ENCODE measurements at regions not wholly inside any gene's neighbourhood (a gene's known extent, or its start where the extent isn't known, plus 50 kb on each side); places are given as distances from the start of the nearest gene placed in this dataset.

GRCh38 chr3:83683937-83684598, 1274.7 kb upstream of the CADM2 start:
- H4K20me1 ChIP-seq (ENCODE audit: insufficient read depth), result no peaks in the 10 kb centered on the region
- ChIA-PET RAD21 (ENCODE audit: low non-redundant PET in 1 of 2, low total read pairs in 2 of 2, uncharacterized antibody in 2 of 2, unreplicated experiment in 2 of 2) (no interaction called here), POLR2A (no interaction called here), CTCF (no interaction called here)
- no peak overlapping the region for H3K4me3 ChIP-seq (replicated peaks in 1 of 2; ENCODE audit: low read depth in 1 of 2, low read length in 2 of 2)
- ATAC-seq (no peak), DNase-seq (ENCODE audit: low read depth, low spot score) (no peak)
- peaks cover 7 to 23% of the 10 kb centered on the region in 2 experiments; a peak in 2 of 4 replicates for H3K9me3 ChIP-seq (ENCODE audit: control insufficient read depth in 1 of 2, insufficient read depth in 1 of 2, low read depth in 1 of 2, low read length in 2 of 2)
- intact Hi-C loops (cut with micrococcal nuclease), result no loop called here
- no peaks in the 10 kb centered on the region for H3K36me3 ChIP-seq (ENCODE audit: control insufficient read depth in 1 of 2, insufficient read depth in 2 of 2, low read length in 2 of 2)
- H2AFZ ChIP-seq (ENCODE audit: low read depth, low read length, poor library complexity, severe bottlenecking), result no peak overlapping the region
- TF ChIP-seq EZH2phosphoT487 (IDR thresholded peaks at IDR 0.05; ENCODE audit: borderline replicate concordance) (no peak), POLR2AphosphoS5 (IDR thresholded peaks at IDR 0.05; ENCODE audit: low read depth, low read length) (no peak), RAD21 (IDR thresholded peaks at IDR 0.05; ENCODE audit: low read depth) (no peak), ELF1 (IDR thresholded peaks at IDR 0.05; ENCODE audit: borderline replicate concordance, low read depth) (no peak), ZFX (IDR thresholded peaks at IDR 0.05) (no peak), ZBTB33 (IDR thresholded peaks at IDR 0.05; ENCODE audit: extremely low read depth, insufficient replicate concordance, low read length) (no peak), FOSL1 (IDR thresholded peaks at IDR 0.05; ENCODE audit: low read depth) (no peak)
- H3K9me2 ChIP-seq (ENCODE audit: insufficient read depth), result no peaks in the 10 kb centered on the region
- no peaks in the 10 kb centered on the region for H3K27me3 ChIP-seq (ENCODE audit: insufficient read depth, low read length)
- no peak overlapping the region for H3K9ac ChIP-seq (ENCODE audit: low read length)
- no peaks in the 10 kb centered on the region for H3K4me1 ChIP-seq (ENCODE audit: control insufficient read depth in 1 of 2, insufficient read depth in 2 of 2, low read length in 2 of 2)
- H3K79me2 ChIP-seq (ENCODE audit: insufficient read depth, low read length), result no peaks in the 10 kb centered on the region
- H3K4me2 ChIP-seq (ENCODE audit: low read length), result no peak overlapping the region
- no peak overlapping the region for H3K27ac ChIP-seq (ENCODE audit: low read depth, low read length)
- no TSS peak for BruUV-seq (replicated peaks)

- intact Hi-C loops (cut with micrococcal nuclease), result no loop called here
- Histone ChIP-seq H3K36me3 (ENCODE audit: control insufficient read depth in 1 of 2, insufficient read depth in 2 of 2, low read length in 2 of 2) (no peaks in the 10 kb centered on the region), H2AFZ (ENCODE audit: low read depth, low read length, poor library complexity, severe bottlenecking) (no peak overlapping the region), H3K4me3 (replicated peaks in 1 of 2; ENCODE audit: low read depth in 1 of 2, low read length in 2 of 2) (no peak overlapping the region), H3K9me2 (ENCODE audit: insufficient read depth) (no peaks in the 10 kb centered on the region), H4K20me1 (ENCODE audit: insufficient read depth) (no peaks in the 10 kb centered on the region), H3K9me3 (ENCODE audit: control insufficient read depth in 1 of 2, insufficient read depth in 1 of 2, low read depth in 1 of 2, low read length in 2 of 2) (peaks cover 0 to 13% of the 10 kb centered on the region in 2 experiments; a peak in 2 of 4 replicates), H3K4me2 (ENCODE audit: low read length) (no peak overlapping the region), H3K4me1 (ENCODE audit: control insufficient read depth in 1 of 2, insufficient read depth in 2 of 2, low read length in 2 of 2) (no peaks in the 10 kb centered on the region), H3K79me2 (ENCODE audit: insufficient read depth, low read length) (no peaks in the 10 kb centered on the region), H3K27me3 (ENCODE audit: insufficient read depth, low read length) (no peaks in the 10 kb centered on the region), H3K27ac (ENCODE audit: low read depth, low read length) (no peak overlapping the region), H3K9ac (ENCODE audit: low read length) (no peak overlapping the region)
- no peak for DNase-seq (ENCODE audit: low read depth, low spot score)
- ChIA-PET CTCF (no interaction called here), POLR2A (no interaction called here), RAD21 (ENCODE audit: low non-redundant PET in 1 of 2, low total read pairs in 2 of 2, uncharacterized antibody in 2 of 2, unreplicated experiment in 2 of 2) (no interaction called here)
- BruUV-seq (replicated peaks), result no TSS peak
- no peak for ATAC-seq
- TF ChIP-seq ATF3 (IDR thresholded peaks at IDR 0.05) (no peak), REST (IDR thresholded peaks at IDR 0.05; ENCODE audit: low read depth) (no peak), CEBPB (IDR thresholded peaks at IDR 0.05; ENCODE audit: low read depth) (no peak), MAX (IDR thresholded peaks at IDR 0.05) (no peak), SRF (IDR thresholded peaks at IDR 0.05; ENCODE audit: low read depth) (no peak), SP1 (IDR thresholded peaks at IDR 0.05; ENCODE audit: low read depth) (no peak), POLR2AphosphoS5 (IDR thresholded peaks at IDR 0.05; ENCODE audit: low read depth, low read length) (no peak)
Observed at GRCh38 chr3:83706669-83707068, 1252.1 kb upstream of the CADM2 start.
